Right cardiac atrium (tissue), 5 donors: ENCODE measurements at regions not wholly inside any gene's neighbourhood (a gene's known extent, or its start where the extent isn't known, plus 50 kb on each side); places are given as distances from the start of the nearest gene placed in this dataset.
"Not testable (repeated sequence)": the region's sequence is repeated elsewhere in the genome, so short reads cannot be mapped to it uniquely, and the experiment has no call there.

Source experiments
- ATAC-seq, 2 donors: fragments of 200-7000 bp; cut with Tn5 transposase; one replicate each; pipeline versions ENCODE4 v1.8.0 to v1.9.1; 2020; ENCODE audit warnings: moderate library complexity in 2 of 2, mild to moderate bottlenecking in 1 of 2
- DNase-seq, 3 donors: peaks; one replicate each; pipeline ENCODE4 v3.0.0-alpha.2; 2020
- H3K27ac ChIP-seq: one replicate; pipeline ENCODE4 v1.5.1; 2013; ENCODE audit warnings: mild to moderate bottlenecking, low read length, control low read depth, moderate library complexity
- H3K27me3 ChIP-seq: one replicate; pipeline ENCODE4 v1.6.1; 2013; ENCODE audit not compliant: control insufficient read depth, insufficient read depth
- H3K4me1 ChIP-seq: one replicate; pipeline ENCODE4 v1.6.1; 2013; ENCODE audit warnings: low read length; ENCODE audit not compliant: control insufficient read depth, insufficient read depth
- H3K4me3 ChIP-seq: one replicate; pipeline ENCODE4 v1.5.1; 2013; ENCODE audit warnings: low read length, control low read depth
- H3K9me3 ChIP-seq: one replicate; pipeline ENCODE4 v1.6.1; 2013; ENCODE audit warnings: low read length; ENCODE audit not compliant: control insufficient read depth
- WGBS: extraction: QIAGEN DNeasy Blood & Tissue Kit; methylation state at CpG from one replicate; pipeline ENCODE4 v1.1.7; 2013; 5-methylcytosine and 5-hydroxymethylcytosine counted together
- intact Hi-C, 4 donors: fragments of 100-400 bp; cut with DNase I; formaldehyde crosslinking; loops; one replicate each; pipeline versions ENCODE4 v1.11.0 to v1.14.0; 2022 to 2023
- donor health status: healthy with polysubstance abuse.
- donor health status: DM: no; HTN: yes; CAD: no.
- donor health status: DM: no; HTN: no; CAD: no.
- donor health status: DM: no; HTN: yes; CAD: no; lungs with severe emphysema.
- donor health status: DM: yes; HTN: yes; CAD: no.

GRCh38 chr21:27536319-27536718, 569.4 kb upstream of the ADAMTS5 start:
- ATAC-seq (no peak), DNase-seq (no peak)
- Histone ChIP-seq H3K9me3 (no peaks in the 10 kb centered on the region), H3K27ac (no peak overlapping the region), H3K4me3 (no peak overlapping the region), H3K27me3 (no peaks in the 10 kb centered on the region), H3K4me1 (no peaks in the 10 kb centered on the region)
- intact Hi-C loops, result loop anchor here in 1 of 4 donors (10.0 kb wide), 1 partner anchor 62 kb away; no protein-coding TSS in a partner anchor
- 92% methylated on average over 3 of the region's 3 CpGs for WGBS

GRCh38 chr21:27535188-27535587, 568.3 kb upstream of the ADAMTS5 start:
- Histone ChIP-seq H3K9me3 (no peaks in the 10 kb centered on the region), H3K27me3 (no peaks in the 10 kb centered on the region), H3K27ac (no peak overlapping the region), H3K4me1 (no peaks in the 10 kb centered on the region), H3K4me3 (no peak overlapping the region)
- intact Hi-C loops, result loop anchor here in 1 of 4 donors (10.0 kb wide), 1 partner anchor 60 kb away; no protein-coding TSS in a partner anchor
- ATAC-seq, result peak; percentile 60 to 87
- no peak for DNase-seq
- 74% methylated on average over 4 of the region's 4 CpGs for WGBS

- Histone ChIP-seq H3K4me1 (no peaks in the 10 kb centered on the region), H3K4me3 (no peak overlapping the region), H3K9me3 (no peaks in the 10 kb centered on the region), H3K27me3 (no peaks in the 10 kb centered on the region), H3K27ac (no peak overlapping the region)
- intact Hi-C loops, result loop anchor here in 1 of 4 donors (10.0 kb wide), 1 partner anchor 59 kb away; no protein-coding TSS in a partner anchor
- ATAC-seq, result no peak
- WGBS, result 60% methylated on average over 2 of the region's 2 CpGs
- no peak for DNase-seq
These were observed 567.3 kb upstream of the ADAMTS5 start for GRCh38 chr21:27534206-27534605.

GRCh38 chr21:27532076-27532475, 565.2 kb upstream of the ADAMTS5 start:
- intact Hi-C loops, result loop anchor here in 1 of 4 donors (10.0 kb wide), 1 partner anchor 57 kb away; no protein-coding TSS in a partner anchor
- Histone ChIP-seq H3K27ac (no peak overlapping the region), H3K9me3 (no peaks in the 10 kb centered on the region), H3K4me1 (no peaks in the 10 kb centered on the region), H3K4me3 (no peak overlapping the region), H3K27me3 (no peaks in the 10 kb centered on the region)
- DNase-seq (no peak), ATAC-seq (no peak)
- 69% methylated on average over 6 of the region's 6 CpGs for WGBS

GRCh38 chr21:27528697-27529096, 561.8 kb upstream of the ADAMTS5 start:
- no peaks in the 10 kb centered on the region for H3K27me3 ChIP-seq
- WGBS, result 46% methylated on average over 1 of the region's 1 CpG
- H3K4me1 ChIP-seq, result no peaks in the 10 kb centered on the region
- intact Hi-C loops, result no loop called here
- ATAC-seq (no peak), DNase-seq (no peak)
- no peak overlapping the region for H3K4me3 ChIP-seq
- H3K27ac ChIP-seq, result no peak overlapping the region
- no peaks in the 10 kb centered on the region for H3K9me3 ChIP-seq

- ATAC-seq, result no peak
- intact Hi-C loops, result no loop called here
- H3K27me3 ChIP-seq, result no peaks in the 10 kb centered on the region
- H3K4me1 ChIP-seq, result no peaks in the 10 kb centered on the region
- H3K27ac ChIP-seq, result no peak overlapping the region
- 47% methylated on average over 3 of the region's 3 CpGs for WGBS
- no peaks in the 10 kb centered on the region for H3K9me3 ChIP-seq
- H3K4me3 ChIP-seq, result no peak overlapping the region
- DNase-seq, result peak; percentile 15 to 57 (median 43)
These were observed 559.6 kb upstream of the ADAMTS5 start for GRCh38 chr21:27526451-27526850.

GRCh38 chr21:27525780-27526179, 558.9 kb upstream of the ADAMTS5 start:
- DNase-seq (no peak), ATAC-seq (no peak)
- Histone ChIP-seq H3K4me3 (no peak overlapping the region), H3K4me1 (no peaks in the 10 kb centered on the region), H3K27ac (no peak overlapping the region), H3K9me3 (no peaks in the 10 kb centered on the region), H3K27me3 (no peaks in the 10 kb centered on the region)
- 53% methylated on average over 4 of the region's 4 CpGs for WGBS
- intact Hi-C loops, result no loop called here

- Histone ChIP-seq H3K4me1 (no peaks in the 10 kb centered on the region), H3K27me3 (no peaks in the 10 kb centered on the region), H3K4me3 (no peak overlapping the region), H3K9me3 (no peaks in the 10 kb centered on the region), H3K27ac (no peak overlapping the region)
- ATAC-seq (no peak), DNase-seq (no peak)
- intact Hi-C loops, result no loop called here
These were observed 552.5 kb upstream of the ADAMTS5 start for GRCh38 chr21:27519361-27519760.

GRCh38 chr21:27517177-27517576, 550.3 kb upstream of the ADAMTS5 start:
- H3K4me3 ChIP-seq, H3K4me1 ChIP-seq, DNase-seq, ATAC-seq, H3K27me3 ChIP-seq, H3K9me3 ChIP-seq, intact Hi-C loops, H3K27ac ChIP-seq: not testable (repeated sequence)
- WGBS, result 70% methylated on average over 2 of the region's 2 CpGs

- H3K27me3 ChIP-seq, result no peaks in the 10 kb centered on the region
- DNase-seq (no peak), ATAC-seq (no peak)
These were observed 548.8 kb upstream of the ADAMTS5 start for GRCh38 chr21:27515676-27516075.

GRCh38 chr21:27513825-27514224, 546.9 kb upstream of the ADAMTS5 start:
- Histone ChIP-seq H3K9me3 (no peaks in the 10 kb centered on the region), H3K27me3 (no peaks in the 10 kb centered on the region), H3K27ac (no peak overlapping the region), H3K4me1 (no peaks in the 10 kb centered on the region), H3K4me3 (no peak overlapping the region)
- intact Hi-C loops, result no loop called here
- 89% methylated on average over 4 of the region's 4 CpGs for WGBS
- ATAC-seq, result no peak
- DNase-seq, result no peak

More at GRCh38 chr21:27515676-27516075, 548.8 kb upstream of the ADAMTS5 start:
- H3K9me3 ChIP-seq, result no peaks in the 10 kb centered on the region
- H3K4me3 ChIP-seq, result no peak overlapping the region
- H3K4me1 ChIP-seq, result no peaks in the 10 kb centered on the region
- H3K27ac ChIP-seq, result no peak overlapping the region
- intact Hi-C loops, result no loop called here

- DNase-seq, result no peak
- 33% methylated on average over 1 of the region's 1 CpG for WGBS
- no peak for ATAC-seq
These were observed 546.1 kb upstream of the ADAMTS5 start for GRCh38 chr21:27513016-27513415.

More at GRCh38 chr21:27513016-27513415, 546.1 kb upstream of the ADAMTS5 start:
- no peaks in the 10 kb centered on the region for H3K27me3 ChIP-seq
- H3K4me3 ChIP-seq, result no peak overlapping the region
- H3K27ac ChIP-seq, result no peak overlapping the region
- intact Hi-C loops, result no loop called here
- H3K4me1 ChIP-seq, result no peaks in the 10 kb centered on the region
- H3K9me3 ChIP-seq, result no peaks in the 10 kb centered on the region
